ENCODE measurements at regions not wholly inside any gene's neighbourhood (a gene's known extent, or its start where the extent isn't known, plus 50 kb on each side); places are given as distances from the start of the nearest gene placed in this dataset.

DNA sequence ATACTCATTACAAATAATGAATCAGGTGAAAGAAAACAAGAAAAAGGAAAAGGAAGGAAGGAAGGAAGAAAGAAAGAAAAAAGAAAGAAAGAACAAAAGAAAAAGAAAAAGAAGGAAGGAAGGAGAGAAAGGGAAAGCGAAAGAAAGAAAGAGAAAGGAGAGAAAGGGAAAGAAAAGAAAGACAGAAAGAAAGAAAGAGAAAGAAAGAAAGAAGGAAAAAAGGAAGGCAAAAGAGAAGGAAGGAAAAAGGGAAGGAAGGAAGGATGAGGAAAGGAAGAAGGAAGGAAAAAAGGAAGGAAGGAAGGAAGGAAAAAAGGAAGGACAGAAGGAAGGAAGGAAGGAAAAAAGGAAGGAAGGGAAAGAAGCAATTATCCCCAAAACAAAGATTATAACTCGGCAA, 1460.4 kb upstream of the PIK3C3 start:
- TF ChIP-seq YY1 (IDR thresholded peaks at IDR 0.05) = no peak
- TF ChIP-seq, protein P1, sequence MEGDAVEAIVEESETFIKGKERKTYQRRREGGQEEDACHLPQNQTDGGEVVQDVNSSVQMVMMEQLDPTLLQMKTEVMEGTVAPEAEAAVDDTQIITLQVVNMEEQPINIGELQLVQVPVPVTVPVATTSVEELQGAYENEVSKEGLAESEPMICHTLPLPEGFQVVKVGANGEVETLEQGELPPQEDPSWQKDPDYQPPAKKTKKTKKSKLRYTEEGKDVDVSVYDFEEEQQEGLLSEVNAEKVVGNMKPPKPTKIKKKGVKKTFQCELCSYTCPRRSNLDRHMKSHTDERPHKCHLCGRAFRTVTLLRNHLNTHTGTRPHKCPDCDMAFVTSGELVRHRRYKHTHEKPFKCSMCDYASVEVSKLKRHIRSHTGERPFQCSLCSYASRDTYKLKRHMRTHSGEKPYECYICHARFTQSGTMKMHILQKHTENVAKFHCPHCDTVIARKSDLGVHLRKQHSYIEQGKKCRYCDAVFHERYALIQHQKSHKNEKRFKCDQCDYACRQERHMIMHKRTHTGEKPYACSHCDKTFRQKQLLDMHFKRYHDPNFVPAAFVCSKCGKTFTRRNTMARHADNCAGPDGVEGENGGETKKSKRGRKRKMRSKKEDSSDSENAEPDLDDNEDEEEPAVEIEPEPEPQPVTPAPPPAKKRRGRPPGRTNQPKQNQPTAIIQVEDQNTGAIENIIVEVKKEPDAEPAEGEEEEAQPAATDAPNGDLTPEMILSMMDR (IDR thresholded peaks at IDR 0.05; ENCODE audit: low read depth, low read length, missing input control) = no peak
- no peak for TF ChIP-seq RAD21 (IDR thresholded peaks at IDR 0.05)
- no peak for TF ChIP-seq MAX (IDR thresholded peaks at IDR 0.05)
- TF ChIP-seq REST (IDR thresholded peaks at IDR 0.05) = no peak
- no peak for TF ChIP-seq GABPA (IDR thresholded peaks at IDR 0.05 in 1 of 2, conservative IDR thresholded peaks at IDR 0.05 in 1 of 2)
- no peak for TF ChIP-seq HNF4G (IDR thresholded peaks at IDR 0.05)
- TF ChIP-seq, protein P2, sequence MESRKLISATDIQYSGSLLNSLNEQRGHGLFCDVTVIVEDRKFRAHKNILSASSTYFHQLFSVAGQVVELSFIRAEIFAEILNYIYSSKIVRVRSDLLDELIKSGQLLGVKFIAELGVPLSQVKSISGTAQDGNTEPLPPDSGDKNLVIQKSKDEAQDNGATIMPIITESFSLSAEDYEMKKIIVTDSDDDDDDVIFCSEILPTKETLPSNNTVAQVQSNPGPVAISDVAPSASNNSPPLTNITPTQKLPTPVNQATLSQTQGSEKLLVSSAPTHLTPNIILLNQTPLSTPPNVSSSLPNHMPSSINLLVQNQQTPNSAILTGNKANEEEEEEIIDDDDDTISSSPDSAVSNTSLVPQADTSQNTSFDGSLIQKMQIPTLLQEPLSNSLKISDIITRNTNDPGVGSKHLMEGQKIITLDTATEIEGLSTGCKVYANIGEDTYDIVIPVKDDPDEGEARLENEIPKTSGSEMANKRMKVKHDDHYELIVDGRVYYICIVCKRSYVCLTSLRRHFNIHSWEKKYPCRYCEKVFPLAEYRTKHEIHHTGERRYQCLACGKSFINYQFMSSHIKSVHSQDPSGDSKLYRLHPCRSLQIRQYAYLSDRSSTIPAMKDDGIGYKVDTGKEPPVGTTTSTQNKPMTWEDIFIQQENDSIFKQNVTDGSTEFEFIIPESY (IDR thresholded peaks at IDR 0.05) = no peak
- TF ChIP-seq, protein P3, sequence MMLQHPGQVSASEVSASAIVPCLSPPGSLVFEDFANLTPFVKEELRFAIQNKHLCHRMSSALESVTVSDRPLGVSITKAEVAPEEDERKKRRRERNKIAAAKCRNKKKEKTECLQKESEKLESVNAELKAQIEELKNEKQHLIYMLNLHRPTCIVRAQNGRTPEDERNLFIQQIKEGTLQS (IDR thresholded peaks at IDR 0.05) = no peak
- no peak for TF ChIP-seq FOXA1 (IDR thresholded peaks at IDR 0.05)
- TF ChIP-seq EGR1 (IDR thresholded peaks at IDR 0.05; ENCODE audit: low read depth in 2 of 2) = no peak

Data from liver (tissue), 3 donors.